ENCODE measurements at regions not wholly inside any gene's neighbourhood (a gene's known extent, or its start where the extent isn't known, plus 50 kb on each side); places are given as distances from the start of the nearest gene placed in this dataset.

DNA sequence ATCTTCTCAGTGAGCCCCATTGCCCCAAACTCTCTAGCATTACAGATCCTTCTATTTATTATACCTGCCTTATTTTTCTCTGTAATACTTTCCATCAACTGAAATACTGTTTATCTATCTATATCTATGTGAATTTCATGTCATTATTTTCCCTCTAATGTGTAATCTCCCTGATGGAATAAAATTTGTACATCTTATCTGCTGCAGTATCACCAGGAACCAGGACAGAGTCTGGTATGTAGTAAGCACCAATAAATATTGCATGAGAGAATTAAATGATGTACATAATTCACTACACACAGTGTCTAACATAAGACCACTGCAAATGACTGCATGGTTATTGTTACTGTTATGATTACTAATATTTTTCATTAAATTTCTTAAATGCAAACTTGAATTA lies 759.1 kb downstream of the PRELID2 start (continued):
- TF ChIP-seq, protein P1, sequence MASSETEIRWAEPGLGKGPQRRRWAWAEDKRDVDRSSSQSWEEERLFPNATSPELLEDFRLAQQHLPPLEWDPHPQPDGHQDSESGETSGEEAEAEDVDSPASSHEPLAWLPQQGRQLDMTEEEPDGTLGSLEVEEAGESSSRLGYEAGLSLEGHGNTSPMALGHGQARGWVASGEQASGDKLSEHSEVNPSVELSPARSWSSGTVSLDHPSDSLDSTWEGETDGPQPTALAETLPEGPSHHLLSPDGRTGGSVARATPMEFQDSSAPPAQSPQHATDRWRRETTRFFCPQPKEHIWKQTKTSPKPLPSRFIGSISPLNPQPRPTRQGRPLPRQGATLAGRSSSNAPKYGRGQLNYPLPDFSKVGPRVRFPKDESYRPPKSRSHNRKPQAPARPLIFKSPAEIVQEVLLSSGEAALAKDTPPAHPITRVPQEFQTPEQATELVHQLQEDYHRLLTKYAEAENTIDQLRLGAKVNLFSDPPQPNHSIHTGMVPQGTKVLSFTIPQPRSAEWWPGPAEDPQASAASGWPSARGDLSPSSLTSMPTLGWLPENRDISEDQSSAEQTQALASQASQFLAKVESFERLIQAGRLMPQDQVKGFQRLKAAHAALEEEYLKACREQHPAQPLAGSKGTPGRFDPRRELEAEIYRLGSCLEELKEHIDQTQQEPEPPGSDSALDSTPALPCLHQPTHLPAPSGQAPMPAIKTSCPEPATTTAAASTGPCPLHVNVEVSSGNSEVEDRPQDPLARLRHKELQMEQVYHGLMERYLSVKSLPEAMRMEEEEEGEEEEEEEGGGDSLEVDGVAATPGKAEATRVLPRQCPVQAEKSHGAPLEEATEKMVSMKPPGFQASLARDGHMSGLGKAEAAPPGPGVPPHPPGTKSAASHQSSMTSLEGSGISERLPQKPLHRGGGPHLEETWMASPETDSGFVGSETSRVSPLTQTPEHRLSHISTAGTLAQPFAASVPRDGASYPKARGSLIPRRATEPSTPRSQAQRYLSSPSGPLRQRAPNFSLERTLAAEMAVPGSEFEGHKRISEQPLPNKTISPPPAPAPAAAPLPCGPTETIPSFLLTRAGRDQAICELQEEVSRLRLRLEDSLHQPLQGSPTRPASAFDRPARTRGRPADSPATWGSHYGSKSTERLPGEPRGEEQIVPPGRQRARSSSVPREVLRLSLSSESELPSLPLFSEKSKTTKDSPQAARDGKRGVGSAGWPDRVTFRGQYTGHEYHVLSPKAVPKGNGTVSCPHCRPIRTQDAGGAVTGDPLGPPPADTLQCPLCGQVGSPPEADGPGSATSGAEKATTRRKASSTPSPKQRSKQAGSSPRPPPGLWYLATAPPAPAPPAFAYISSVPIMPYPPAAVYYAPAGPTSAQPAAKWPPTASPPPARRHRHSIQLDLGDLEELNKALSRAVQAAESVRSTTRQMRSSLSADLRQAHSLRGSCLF (CRISPR knock-in tag; IDR thresholded peaks at IDR 0.05; ENCODE audit: borderline replicate concordance) = no peak
- TF ChIP-seq ZNF121 (CRISPR knock-in tag; IDR thresholded peaks at IDR 0.05) = no peak
- TF ChIP-seq ZNF24 (IDR thresholded peaks at IDR 0.05) = no peak
- TF ChIP-seq SOX6 (IDR thresholded peaks at IDR 0.05) = no peak
- no peak for TF ChIP-seq SOX6 (CRISPR knock-in tag; IDR thresholded peaks at IDR 0.05)
- TF ChIP-seq HOXA7 (CRISPR knock-in tag; IDR thresholded peaks at IDR 0.05) = no peak
- TF ChIP-seq, protein P2, sequence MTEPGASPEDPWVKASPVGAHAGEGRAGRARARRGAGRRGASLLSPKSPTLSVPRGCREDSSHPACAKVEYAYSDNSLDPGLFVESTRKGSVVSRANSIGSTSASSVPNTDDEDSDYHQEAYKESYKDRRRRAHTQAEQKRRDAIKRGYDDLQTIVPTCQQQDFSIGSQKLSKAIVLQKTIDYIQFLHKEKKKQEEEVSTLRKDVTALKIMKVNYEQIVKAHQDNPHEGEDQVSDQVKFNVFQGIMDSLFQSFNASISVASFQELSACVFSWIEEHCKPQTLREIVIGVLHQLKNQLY (CRISPR knock-in tag; IDR thresholded peaks at IDR 0.05) = no peak
- TF ChIP-seq TGIF2 (CRISPR knock-in tag; IDR thresholded peaks at IDR 0.05) = no peak
- TF ChIP-seq FOXP1 (IDR thresholded peaks at IDR 0.05) = no peak
- TF ChIP-seq FOXP1 (CRISPR knock-in tag; IDR thresholded peaks at IDR 0.05) = no peak

DNA sequence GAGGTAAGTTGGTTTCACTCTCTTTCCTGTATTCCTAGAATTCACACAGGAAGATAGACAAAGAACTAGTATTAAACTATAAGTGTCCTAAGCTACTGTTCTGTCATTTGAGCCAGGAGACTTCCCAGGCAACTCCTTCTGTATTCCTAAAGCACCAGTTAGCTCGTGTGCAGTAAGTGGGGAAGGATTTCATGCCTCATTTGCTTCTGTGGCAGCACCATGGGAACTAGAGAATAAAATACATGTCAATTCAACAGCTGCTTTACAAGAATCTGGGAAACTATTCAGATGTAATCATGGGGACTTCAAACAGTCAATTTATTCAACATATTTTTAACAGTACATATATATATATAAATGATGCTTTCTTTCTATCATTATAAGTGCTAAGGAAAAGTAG lies 762.3 kb downstream of the PRELID2 start:
- no peak overlapping the region for H3K9ac ChIP-seq (ENCODE audit: insufficient read depth, low read depth, low read length)
- WGBS (ENCODE audit: low lambda C conversion rate) = 0% methylated on average over 1 of the region's 1 CpG
- in situ Hi-C loops (cut with HindIII; ENCODE audit: extremely low pct_ligation_motif_present, low pct_unique_long_range_greater_than_20kb) (no loop called here), intact Hi-C loops (cut with micrococcal nuclease; ENCODE audit: unreplicated experiment) (no loop called here)
- no peak overlapping the region for H2AFZ ChIP-seq (ENCODE audit: low read length)
- no peaks in the 10 kb centered on the region for H4K20me1 ChIP-seq (ENCODE audit: insufficient read depth, low read length)
- no peaks in the 10 kb centered on the region for H3K27me3 ChIP-seq (ENCODE audit: control insufficient read depth in 1 of 2, insufficient read depth in 2 of 2, low read length in 2 of 2)
- DNase-seq (ENCODE audit: low spot score) (no peak), FAIRE-seq (no peak), ATAC-seq (no peak)
- no peak overlapping the region for H3K27ac ChIP-seq (ENCODE audit: extremely low read length, insufficient read depth, low read length)
- no peaks in the 10 kb centered on the region for H3K4me1 ChIP-seq (ENCODE audit: insufficient read depth, low read length)
- H3K4me3 ChIP-seq (replicated peaks in 1 of 3; ENCODE audit: insufficient read depth in 1 of 3, low read depth in 2 of 3, low read length in 3 of 3) = no peak overlapping the region
- H3K79me2 ChIP-seq (ENCODE audit: insufficient read depth, low read length) = no peaks in the 10 kb centered on the region
- no peaks in the 10 kb centered on the region for H3K36me3 ChIP-seq (replicated peaks in 1 of 2; ENCODE audit: control insufficient read depth in 1 of 2, insufficient read depth in 2 of 2, low read length in 2 of 2)
- H3K9me3 ChIP-seq (ENCODE audit: low read length) = no peaks in the 10 kb centered on the region
- no peak overlapping the region for H3K4me2 ChIP-seq (ENCODE audit: low read depth, low read length)
- POLR2A ChIA-PET = no interaction called here
- BruUV-seq (replicated peaks) = no TSS peak
- CTCF ChIA-PET (ENCODE audit: low intra/inter-chr PET ratio, low total read pairs) = no interaction called here
- no peak for TF ChIP-seq MLLT10 (CRISPR knock-in tag; IDR thresholded peaks at IDR 0.05)
- TF ChIP-seq, protein P3, sequence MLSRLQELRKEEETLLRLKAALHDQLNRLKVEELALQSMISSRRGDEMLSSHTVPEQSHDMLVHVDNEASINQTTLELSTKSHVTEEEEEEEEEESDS (CRISPR knock-in tag; IDR thresholded peaks at IDR 0.05; ENCODE audit: borderline replicate concordance) = no peak
- TF ChIP-seq, protein P4, sequence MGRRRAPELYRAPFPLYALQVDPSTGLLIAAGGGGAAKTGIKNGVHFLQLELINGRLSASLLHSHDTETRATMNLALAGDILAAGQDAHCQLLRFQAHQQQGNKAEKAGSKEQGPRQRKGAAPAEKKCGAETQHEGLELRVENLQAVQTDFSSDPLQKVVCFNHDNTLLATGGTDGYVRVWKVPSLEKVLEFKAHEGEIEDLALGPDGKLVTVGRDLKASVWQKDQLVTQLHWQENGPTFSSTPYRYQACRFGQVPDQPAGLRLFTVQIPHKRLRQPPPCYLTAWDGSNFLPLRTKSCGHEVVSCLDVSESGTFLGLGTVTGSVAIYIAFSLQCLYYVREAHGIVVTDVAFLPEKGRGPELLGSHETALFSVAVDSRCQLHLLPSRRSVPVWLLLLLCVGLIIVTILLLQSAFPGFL (CRISPR knock-in tag; IDR thresholded peaks at IDR 0.05) = no peak
- TF ChIP-seq, protein P5, sequence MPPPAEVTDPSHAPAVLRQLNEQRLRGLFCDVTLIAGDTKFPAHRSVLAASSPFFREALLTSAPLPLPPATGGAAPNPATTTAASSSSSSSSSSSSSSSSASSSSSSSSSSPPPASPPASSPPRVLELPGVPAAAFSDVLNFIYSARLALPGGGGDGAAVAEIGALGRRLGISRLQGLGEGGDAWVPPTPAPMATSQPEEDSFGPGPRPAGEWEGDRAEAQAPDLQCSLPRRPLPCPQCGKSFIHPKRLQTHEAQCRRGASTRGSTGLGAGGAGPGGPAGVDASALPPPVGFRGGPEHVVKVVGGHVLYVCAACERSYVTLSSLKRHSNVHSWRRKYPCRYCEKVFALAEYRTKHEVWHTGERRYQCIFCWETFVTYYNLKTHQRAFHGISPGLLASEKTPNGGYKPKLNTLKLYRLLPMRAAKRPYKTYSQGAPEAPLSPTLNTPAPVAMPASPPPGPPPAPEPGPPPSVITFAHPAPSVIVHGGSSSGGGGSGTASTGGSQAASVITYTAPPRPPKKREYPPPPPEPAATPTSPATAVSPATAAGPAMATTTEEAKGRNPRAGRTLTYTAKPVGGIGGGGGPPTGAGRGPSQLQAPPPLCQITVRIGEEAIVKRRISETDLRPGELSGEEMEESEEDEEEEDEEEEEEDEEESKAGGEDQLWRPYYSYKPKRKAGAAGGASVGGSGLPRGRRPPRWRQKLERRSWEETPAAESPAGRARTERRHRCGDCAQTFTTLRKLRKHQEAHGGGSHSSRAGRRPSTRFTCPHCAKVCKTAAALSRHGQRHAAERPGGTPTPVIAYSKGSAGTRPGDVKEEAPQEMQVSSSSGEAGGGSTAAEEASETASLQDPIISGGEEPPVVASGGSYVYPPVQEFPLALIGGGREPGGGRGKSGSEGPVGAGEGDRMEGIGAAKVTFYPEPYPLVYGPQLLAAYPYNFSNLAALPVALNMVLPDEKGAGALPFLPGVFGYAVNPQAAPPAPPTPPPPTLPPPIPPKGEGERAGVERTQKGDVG (CRISPR knock-in tag; IDR thresholded peaks at IDR 0.05; ENCODE audit: borderline replicate concordance) = no peak
- no peak for TF ChIP-seq ZNF678 (CRISPR knock-in tag; IDR thresholded peaks at IDR 0.05)
- TF ChIP-seq SKI (IDR thresholded peaks at IDR 0.05; ENCODE audit: partially characterized antibody) = no peak
- TF ChIP-seq ZKSCAN5 (CRISPR knock-in tag; IDR thresholded peaks at IDR 0.05) = no peak

Measured in HepG2 (cell line).